K562 (cell line): ENCODE measurements at regions not wholly inside any gene's neighbourhood (a gene's known extent, or its start where the extent isn't known, plus 50 kb on each side); places are given as distances from the start of the nearest gene placed in this dataset.

ENCODE experiments used
- ATAC-seq: fragments of 200-7000 bp; cut with Tn5 transposase; 3 replicates; pipeline ENCODE4 v1.9.1; 2020; ENCODE audit warnings: moderate library complexity
- BruUV-seq: library from RNA; stranded (reverse); fragments of 400-500 nt; replicated peaks from 2 replicates; lab custom pipeline; 2021; lab: Mats Ljungman, UMichigan
- CTCF ChIA-PET: fragments of 300-600 bp; formaldehyde crosslinking; extraction: SDS; loops from one replicate; lab custom pipeline; 2021; ENCODE audit warnings: low intra/inter-chr PET ratio; lab: Yijun Ruan, JAX
- POLR2A ChIA-PET: fragments of 300-600, 350-650 bp; sonication (Branson Sonifier 250); formaldehyde crosslinking; extraction: SDS; loops from one replicate; lab custom pipeline; 2021; ENCODE audit warnings: antibody characterized with exemption, inconsistent platforms; lab: Yijun Ruan, JAX
- DNase-seq, 4 experiments: peaks; one replicate each; pipeline versions ENCODE4 v3.0.0 to v3.0.0-alpha.2; 2011 to 2018; ENCODE audit warnings: low spot score in 3 of 4, mixed read lengths in 3 of 4; ENCODE audit errors: extremely low read depth in 1 of 4
- FAIRE-seq: peaks from 2 replicates; lab custom pipeline; 2011; peaks lifted over from hg19 to GRCh38; lab: Jason Lieb, UNC
- H2AFZ ChIP-seq: 2 replicates; pipeline ENCODE4 v1.6.0; 2011; ENCODE audit warnings: low read depth, low read length, control low read depth, inconsistent platforms
- H3K27ac ChIP-seq: fragments of 200-600 bp; 3 replicates; pipeline ENCODE4 v1.8.0; 2011; ENCODE audit warnings: low read depth, mild to moderate bottlenecking, control low read depth, inconsistent platforms, low read length, moderate library complexity, mixed read lengths; ENCODE audit errors: extremely low read depth
- H3K27me3 ChIP-seq, 2 experiments: fragments of 300-600 bp in 1 of 2; 2 replicates in 1 of 2; 3 replicates in 1 of 2; pipeline versions ENCODE4 v1.6.0 to v1.8.0; 2011; ENCODE audit warnings: inconsistent platforms in 2 of 2, low read length in 2 of 2, mild to moderate bottlenecking in 1 of 2, mixed read lengths in 1 of 2, moderate library complexity in 1 of 2; ENCODE audit not compliant: control insufficient read depth in 2 of 2, insufficient read depth in 2 of 2
- H3K36me3 ChIP-seq: fragments of 300-600 bp; 3 replicates; pipeline ENCODE4 v1.8.0; 2011; ENCODE audit warnings: mild to moderate bottlenecking, low read length, inconsistent platforms; ENCODE audit not compliant: control insufficient read depth, insufficient read depth
- H3K4me1 ChIP-seq, 2 experiments: fragments of 200-600 bp in 1 of 2; replicated peaks in 1 of 2; 2 replicates in 1 of 2; 3 replicates in 1 of 2; pipeline versions ENCODE4 v1.5.1 to v1.8.0; 2011; ENCODE audit warnings: inconsistent platforms in 2 of 2, low read length in 2 of 2, mild to moderate bottlenecking in 1 of 2, mixed read lengths in 1 of 2, moderate library complexity in 1 of 2; ENCODE audit not compliant: control insufficient read depth in 2 of 2, insufficient read depth in 2 of 2
- H3K4me2 ChIP-seq: 2 replicates; pipeline ENCODE4 v1.6.1; 2011; ENCODE audit warnings: low read length, control low read depth, inconsistent platforms, mixed read lengths; ENCODE audit not compliant: insufficient read depth
- H3K4me3 ChIP-seq: fragments of 200-600 bp; sonication (generic), shearing (Covaris generic); 2 replicates; pipeline ENCODE4 v1.5.1; 2016; ENCODE audit warnings: control low read depth, inconsistent platforms
- H3K79me2 ChIP-seq: fragments of 200-600 bp; 3 replicates; pipeline ENCODE4 v1.8.0; 2011; ENCODE audit warnings: low read length, inconsistent platforms; ENCODE audit not compliant: control insufficient read depth, insufficient read depth
- H3K9ac ChIP-seq, 2 experiments: 2 replicates each; pipeline versions ENCODE4 v1.6.0 to v1.6.1; 2011; ENCODE audit warnings: low read depth in 2 of 2, low read length in 2 of 2, control low read depth in 1 of 2, inconsistent platforms in 1 of 2, mild to moderate bottlenecking in 1 of 2, mixed read lengths in 1 of 2; ENCODE audit not compliant: insufficient read depth in 1 of 2
- H3K9me1 ChIP-seq: one replicate; pipeline ENCODE4 v1.6.0; 2011; ENCODE audit warnings: inconsistent platforms, mild to moderate bottlenecking, low read length, moderate library complexity; ENCODE audit not compliant: control insufficient read depth, insufficient read depth
- H3K9me3 ChIP-seq: replicated peaks from 2 replicates; pipeline ENCODE4 v1.5.1; 2011; ENCODE audit warnings: low read depth, low read length, inconsistent platforms; ENCODE audit not compliant: control insufficient read depth, insufficient read depth
- H4K20me1 ChIP-seq: replicated peaks from 2 replicates; pipeline ENCODE4 v1.6.1; 2011; ENCODE audit warnings: low read length, inconsistent platforms, mixed read lengths; ENCODE audit not compliant: control insufficient read depth, insufficient read depth
- ARID2 ChIP-seq: fragments of 450-650 bp; IDR thresholded peaks from 2 replicates; pipeline ENCODE4 v1.6.1; 2017; ENCODE audit warnings: antibody characterized with exemption, mild to moderate bottlenecking
- EWSR1 ChIP-seq: fragments of 450-650 bp; IDR thresholded peaks from 2 replicates; pipeline ENCODE4 v1.6.1; 2018; ENCODE audit warnings: borderline replicate concordance, mild to moderate bottlenecking, low read depth, moderate library complexity; ENCODE audit not compliant: partially characterized antibody
- HMG20A ChIP-seq: fragments of 450-650 bp; formaldehyde crosslinking; conservative IDR thresholded peaks from 2 replicates; pipeline ENCODE4 v1.4.0; 2020; ENCODE audit warnings: mild to moderate bottlenecking, mixed read lengths
- NFIX ChIP-seq: fragments of 250-450 bp; sonication (Bioruptor Pico); IDR thresholded peaks from 2 replicates; pipeline ENCODE4 v1.4.0; 2020; ENCODE audit warnings: low read depth, mild to moderate bottlenecking, moderate library complexity
- NR3C1 ChIP-seq: sonication (generic); formaldehyde crosslinking; IDR thresholded peaks from 2 replicates; pipeline ENCODE4 v1.8.1; 2022; ENCODE audit warnings: missing genetic modification reagents
- PML ChIP-seq: IDR thresholded peaks from 2 replicates; pipeline ENCODE4 v1.6.1; 2012; ENCODE audit warnings: low read length, inconsistent platforms
- RBBP5 ChIP-seq: fragments of 200-600 bp; sonication (generic); IDR thresholded peaks from 2 replicates; pipeline ENCODE4 v1.6.1; 2012; ENCODE audit warnings: borderline replicate concordance, mild to moderate bottlenecking, low read length, control low read depth, inconsistent platforms; ENCODE audit not compliant: insufficient read depth, poor library complexity, severe bottlenecking
- ZC3H11A ChIP-seq: IDR thresholded peaks from 2 replicates; pipeline ENCODE4 v1.6.1; 2012; ENCODE audit warnings: low read depth, low read length, improper control_type of control experiment
- ZFP36 ChIP-seq: fragments of 150-350 bp; IDR thresholded peaks from 2 replicates; pipeline ENCODE4 v1.6.1; 2018; ENCODE audit warnings: low read length, low read depth; ENCODE audit not compliant: partially characterized antibody
- ZNF586 ChIP-seq: fragments of 450-650 bp; formaldehyde crosslinking; conservative IDR thresholded peaks from 2 replicates; pipeline ENCODE4 v1.4.0; 2020; ENCODE audit warnings: mild to moderate bottlenecking, moderate library complexity
- whole genome bisulfite sequencing: fragments of 100-300 bp; shearing (Covaris generic); methylation state at CpG from one replicate; pipeline ENCODE4 v1.1.6; 2016; ENCODE audit warnings: low coverage, mixed read lengths; ENCODE audit not compliant: insufficient coverage; ENCODE audit errors: missing lambda C conversion rate; 5-methylcytosine and 5-hydroxymethylcytosine counted together
- in situ Hi-C: fragments of 300-500 bp; cut with MboI; formaldehyde crosslinking; loops from 4 replicates; pipeline ENCODE4 v1.15.0; 2018; ENCODE audit warnings: inconsistent platforms, mixed read lengths
- intact Hi-C: fragments of 100-400 bp; cut with micrococcal nuclease; formaldehyde crosslinking; loops from 2 replicates; pipeline ENCODE4 v1.14.2; 2022
- TF ChIP-seq, protein P1 (sequence below): sonication (generic); IDR thresholded peaks from 2 replicates; pipeline ENCODE4 v1.6.1; 2016
- TF ChIP-seq, protein P2 (sequence below): fragments of 250-450 bp; sonication (Bioruptor Pico); IDR thresholded peaks from 2 replicates; pipeline ENCODE4 v1.5.0; 2021; ENCODE audit warnings: mild to moderate bottlenecking, moderate library complexity
- TF ChIP-seq, protein P3 (sequence below): fragments of 250-450 bp; sonication (Bioruptor Pico); IDR thresholded peaks from 2 replicates; pipeline ENCODE4 v1.4.0; 2020; ENCODE audit warnings: mild to moderate bottlenecking, moderate library complexity
- TF ChIP-seq, protein P4 (sequence below): fragments of 250-450 bp; sonication (Bioruptor Pico); IDR thresholded peaks from 2 replicates; pipeline ENCODE4 v1.4.0; 2020; ENCODE audit warnings: mild to moderate bottlenecking

DNA sequence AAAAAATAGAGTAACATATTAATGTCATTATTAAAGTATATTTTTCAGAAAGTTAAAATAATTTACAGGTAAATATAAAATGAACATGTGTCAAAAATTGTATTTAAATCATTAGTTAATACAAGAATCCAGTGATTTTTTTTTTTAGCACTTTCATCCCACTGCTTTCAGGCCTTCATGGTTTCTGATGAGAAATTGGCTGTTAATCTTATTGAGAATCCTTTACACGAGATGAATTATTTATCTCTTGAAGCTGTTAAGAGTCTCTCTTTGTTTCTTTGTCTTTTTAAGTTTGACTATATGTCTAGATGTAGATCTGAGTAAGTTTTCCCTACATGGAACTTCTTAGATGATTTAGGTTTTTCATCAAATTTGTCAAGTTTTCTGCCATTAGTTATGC is 578.5 kb upstream of the KCND2 start:
- TF ChIP-seq ZFP36 (no peak), EWSR1 (no peak), ZNF586 (CRISPR knock-in tag) (no peak), ZC3H11A (no peak), NFIX (CRISPR knock-in tag) (no peak), HMG20A (no peak), ARID2 (no peak), RBBP5 (no peak), PML (no peak), NR3C1 (CRISPR knock-in tag) (no peak)
- TF ChIP-seq, protein P1, sequence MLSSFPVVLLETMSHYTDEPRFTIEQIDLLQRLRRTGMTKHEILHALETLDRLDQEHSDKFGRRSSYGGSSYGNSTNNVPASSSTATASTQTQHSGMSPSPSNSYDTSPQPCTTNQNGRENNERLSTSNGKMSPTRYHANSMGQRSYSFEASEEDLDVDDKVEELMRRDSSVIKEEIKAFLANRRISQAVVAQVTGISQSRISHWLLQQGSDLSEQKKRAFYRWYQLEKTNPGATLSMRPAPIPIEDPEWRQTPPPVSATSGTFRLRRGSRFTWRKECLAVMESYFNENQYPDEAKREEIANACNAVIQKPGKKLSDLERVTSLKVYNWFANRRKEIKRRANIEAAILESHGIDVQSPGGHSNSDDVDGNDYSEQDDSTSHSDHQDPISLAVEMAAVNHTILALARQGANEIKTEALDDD = no peak
- TF ChIP-seq, protein P2, sequence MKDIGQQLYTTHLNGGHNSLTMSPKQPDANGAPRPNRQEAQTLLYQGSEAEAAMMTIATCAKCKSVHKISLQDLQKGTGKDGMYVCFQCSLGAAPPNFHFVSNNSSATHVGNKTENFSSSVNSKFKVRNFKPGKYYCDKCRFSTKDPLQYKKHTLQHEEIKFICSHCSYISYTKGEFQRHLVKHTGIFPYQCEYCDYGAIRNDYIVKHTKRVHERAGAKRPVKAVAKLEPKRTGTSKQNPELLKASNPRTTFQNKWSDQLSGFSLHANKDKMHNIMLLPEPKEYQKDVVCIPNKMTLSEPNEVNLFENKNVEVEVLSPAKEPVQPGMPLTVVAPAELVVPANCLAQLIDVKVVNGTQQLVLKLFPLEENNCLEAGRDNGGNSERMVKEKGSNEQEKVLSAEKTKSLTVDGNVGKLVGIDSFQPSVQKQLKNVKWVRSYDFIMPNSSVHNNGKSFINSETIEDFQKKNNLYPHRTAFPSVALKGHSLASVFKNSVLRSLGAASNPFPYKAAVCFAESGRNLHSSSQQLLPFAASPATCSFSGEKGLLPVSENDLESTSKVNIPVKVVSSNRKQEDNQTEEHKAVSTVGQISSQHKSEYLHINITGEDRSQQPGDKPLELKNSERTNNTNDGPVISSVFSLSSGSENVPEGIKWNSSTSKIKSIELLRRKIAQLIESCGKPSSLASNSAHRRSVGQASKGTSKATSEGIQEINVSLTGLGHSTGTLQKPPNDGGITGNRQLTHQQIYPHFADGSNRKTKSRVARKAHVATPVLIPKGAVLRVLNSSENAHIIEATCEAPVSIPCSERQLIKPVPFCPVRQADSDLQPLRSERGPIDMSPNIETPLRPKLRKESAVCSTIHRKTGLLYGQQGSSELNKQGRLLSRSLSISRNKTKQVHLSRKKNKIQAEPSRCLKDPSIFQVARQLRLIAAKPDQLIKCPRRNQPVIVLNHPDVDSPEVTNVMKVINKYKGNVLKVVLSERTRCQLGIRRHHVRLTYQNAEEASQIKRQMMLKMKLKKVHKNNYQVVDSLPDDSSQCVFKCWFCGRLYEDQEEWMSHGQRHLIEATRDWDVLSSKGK = no peak
- TF ChIP-seq, protein P3, sequence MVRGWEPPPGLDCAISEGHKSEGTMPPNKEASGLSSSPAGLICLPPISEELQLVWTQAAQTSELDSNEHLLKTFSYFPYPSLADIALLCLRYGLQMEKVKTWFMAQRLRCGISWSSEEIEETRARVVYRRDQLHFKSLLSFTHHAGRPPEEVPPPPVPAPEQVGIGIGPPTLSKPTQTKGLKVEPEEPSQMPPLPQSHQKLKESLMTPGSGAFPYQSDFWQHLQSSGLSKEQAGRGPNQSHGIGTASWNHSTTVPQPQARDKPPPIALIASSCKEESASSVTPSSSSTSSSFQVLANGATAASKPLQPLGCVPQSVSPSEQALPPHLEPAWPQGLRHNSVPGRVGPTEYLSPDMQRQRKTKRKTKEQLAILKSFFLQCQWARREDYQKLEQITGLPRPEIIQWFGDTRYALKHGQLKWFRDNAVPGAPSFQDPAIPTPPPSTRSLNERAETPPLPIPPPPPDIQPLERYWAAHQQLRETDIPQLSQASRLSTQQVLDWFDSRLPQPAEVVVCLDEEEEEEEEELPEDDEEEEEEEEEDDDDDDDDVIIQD (CRISPR knock-in tag) = no peak
- TF ChIP-seq, protein P4, sequence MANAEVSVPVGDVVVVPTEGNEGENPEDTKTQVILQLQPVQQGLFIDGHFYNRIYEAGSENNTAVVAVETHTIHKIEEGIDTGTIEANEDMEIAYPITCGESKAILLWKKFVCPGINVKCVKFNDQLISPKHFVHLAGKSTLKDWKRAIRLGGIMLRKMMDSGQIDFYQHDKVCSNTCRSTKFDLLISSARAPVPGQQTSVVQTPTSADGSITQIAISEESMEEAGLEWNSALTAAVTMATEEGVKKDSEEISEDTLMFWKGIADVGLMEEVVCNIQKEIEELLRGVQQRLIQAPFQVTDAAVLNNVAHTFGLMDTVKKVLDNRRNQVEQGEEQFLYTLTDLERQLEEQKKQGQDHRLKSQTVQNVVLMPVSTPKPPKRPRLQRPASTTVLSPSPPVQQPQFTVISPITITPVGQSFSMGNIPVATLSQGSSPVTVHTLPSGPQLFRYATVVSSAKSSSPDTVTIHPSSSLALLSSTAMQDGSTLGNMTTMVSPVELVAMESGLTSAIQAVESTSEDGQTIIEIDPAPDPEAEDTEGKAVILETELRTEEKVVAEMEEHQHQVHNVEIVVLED (CRISPR knock-in tag) = no peak
- H3K9ac ChIP-seq = no peak overlapping the region
- no peak overlapping the region for H3K4me2 ChIP-seq
- whole genome bisulfite sequencing = 34% methylated on average over 1 of the region's 1 CpG
- H2AFZ ChIP-seq = no peak overlapping the region
- H3K27ac ChIP-seq = no peak overlapping the region
- ATAC-seq (no peak), FAIRE-seq (no peak), DNase-seq (no peak)
- no peaks in the 10 kb centered on the region for H3K9me1 ChIP-seq
- no peaks in the 10 kb centered on the region for H3K4me1 ChIP-seq
- H3K79me2 ChIP-seq = no peaks in the 10 kb centered on the region
- no peaks in the 10 kb centered on the region for H3K36me3 ChIP-seq
- H3K9me3 ChIP-seq = 0 out of 2 replicates have a peak, but pooled peaks cover 4% of the 10 kb centered on the region
- H3K27me3 ChIP-seq = no peaks in the 10 kb centered on the region
- no TSS peak for BruUV-seq
- intact Hi-C loops = no loop called here
- ChIA-PET POLR2A (no interaction called here), CTCF (no interaction called here)
- H3K4me3 ChIP-seq = no peak overlapping the region
- H4K20me1 ChIP-seq = no peaks in the 10 kb centered on the region
- in situ Hi-C loops = no loop called here
